HG03095 (cell line): ENCODE measurements at regions not wholly inside any gene's neighbourhood (a gene's known extent, or its start where the extent isn't known, plus 50 kb on each side); places are given as distances from the start of the nearest gene placed in this dataset.

Experiments used
- ATAC-seq: cut with Tn5 transposase; IDR thresholded peaks from one replicate; pipeline ENCODE4 v1.9.1; 2021; ENCODE audit warnings: moderate library complexity; ENCODE audit not compliant: unreplicated experiment

DNA sequence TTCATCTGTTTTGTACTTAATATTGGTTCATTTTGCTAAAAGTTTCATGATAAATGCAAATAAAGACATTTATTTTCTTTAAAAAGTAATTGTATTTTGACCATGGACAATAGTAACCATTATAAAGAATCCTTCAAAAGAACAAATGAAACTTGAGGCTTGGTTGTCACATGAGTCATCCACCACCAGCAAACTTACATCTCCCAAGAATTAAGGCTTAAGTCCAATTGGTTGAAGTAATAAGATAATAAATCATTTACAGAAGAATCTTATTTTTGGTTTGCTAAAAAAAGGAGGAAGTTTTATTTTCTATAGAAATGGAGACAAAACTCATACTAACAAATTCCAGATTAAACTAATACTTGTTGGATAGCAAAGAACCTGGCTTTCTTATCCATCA, 84.8 kb upstream of the KITLG start:
- ATAC-seq: no peak

DNA sequence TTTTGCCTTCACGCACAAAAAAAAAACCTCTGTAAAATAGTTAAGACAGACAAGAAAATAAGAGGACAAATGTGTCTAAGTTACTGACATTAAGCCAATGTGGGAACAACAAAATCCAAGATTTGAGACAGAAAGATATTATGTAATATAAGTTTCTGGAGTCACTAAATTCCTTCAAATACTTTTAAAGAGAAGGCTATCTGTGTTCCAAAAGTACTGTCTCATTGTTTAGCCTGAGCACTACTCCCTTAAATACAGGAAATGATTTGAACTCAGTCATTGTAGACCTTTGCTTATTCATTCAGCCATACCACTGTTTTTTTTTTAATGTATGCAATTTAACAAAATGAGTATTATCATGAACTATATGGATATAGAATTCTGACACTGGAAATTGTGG, 82.7 kb upstream of the KITLG start:
- ATAC-seq: no peak

DNA sequence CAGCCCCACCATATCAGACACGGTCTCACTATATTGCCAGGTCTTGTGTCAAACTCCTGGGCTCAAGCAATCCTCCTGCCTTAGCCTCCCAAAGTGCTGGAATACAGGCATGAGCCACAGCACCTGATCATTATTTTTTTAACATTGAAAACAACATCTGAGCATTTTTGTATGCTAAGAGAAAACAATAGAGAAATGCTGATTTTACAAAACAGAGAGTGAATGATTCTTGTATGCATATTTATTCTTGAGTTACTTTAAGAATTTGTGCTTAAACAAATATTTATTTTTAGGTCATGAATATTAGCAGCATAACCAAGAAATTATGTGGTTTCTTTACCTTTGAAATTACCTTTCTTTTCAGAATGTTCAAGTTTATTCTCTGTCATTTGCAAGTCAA, 81.8 kb upstream of the KITLG start:
- no peak for ATAC-seq

DNA sequence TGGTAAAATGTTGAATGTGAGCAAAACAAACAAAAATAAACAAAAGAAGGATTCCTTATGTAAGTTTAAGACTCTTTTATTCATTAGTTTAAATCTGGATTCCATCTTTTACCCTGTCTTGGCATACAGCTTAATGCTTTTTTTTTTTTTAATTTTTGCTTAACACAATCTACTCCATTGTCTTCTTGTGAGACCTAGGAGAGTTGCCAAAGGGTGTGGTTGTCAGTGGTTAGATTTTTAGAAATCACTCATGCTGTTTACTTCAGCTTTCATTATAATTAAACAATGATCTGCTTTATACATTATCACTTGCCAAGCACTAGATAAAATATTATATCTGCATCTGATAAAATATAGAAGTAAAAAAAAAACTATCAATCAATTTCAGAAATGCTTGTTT, 77.7 kb upstream of the KITLG start:
- ATAC-seq: no peak

DNA sequence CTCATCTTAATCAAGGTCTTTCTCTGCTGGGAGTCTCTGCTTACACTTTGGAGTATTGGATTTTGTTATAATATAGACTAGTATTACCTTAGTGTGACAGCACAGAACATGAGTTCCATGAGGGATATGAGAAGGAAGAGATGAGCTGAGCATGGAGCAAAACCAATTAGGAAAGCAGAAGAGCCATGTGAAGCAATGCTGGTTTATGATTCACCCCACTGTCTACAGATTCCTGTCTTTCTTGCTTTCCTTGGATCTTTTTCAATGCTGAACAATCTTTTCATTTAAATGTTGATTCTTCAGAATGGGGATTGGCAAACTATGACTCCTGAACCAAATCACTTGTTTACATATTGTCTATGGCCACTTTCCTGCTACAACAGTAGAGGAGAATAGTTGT, 70.4 kb upstream of the KITLG start:
- ATAC-seq: no peak

DNA sequence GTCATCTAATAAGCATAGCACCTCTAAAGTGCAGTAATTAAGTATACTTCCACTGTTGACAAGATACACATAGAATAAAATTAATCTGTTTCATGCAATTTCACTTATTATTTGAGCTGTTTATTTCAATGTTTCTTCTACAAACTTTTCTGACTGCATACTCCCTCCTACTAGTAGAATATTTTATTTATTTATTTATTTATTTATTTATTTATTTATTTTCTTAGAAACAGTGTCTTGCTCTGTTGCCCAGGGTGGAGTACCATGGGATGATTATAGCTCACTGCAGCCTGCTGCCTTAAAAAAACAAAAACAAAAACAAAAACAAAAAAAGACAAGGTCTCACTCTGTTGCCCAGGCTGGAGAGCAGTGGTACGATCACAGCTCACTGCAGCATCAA, 68.4 kb upstream of the KITLG start:
- no peak for ATAC-seq

DNA sequence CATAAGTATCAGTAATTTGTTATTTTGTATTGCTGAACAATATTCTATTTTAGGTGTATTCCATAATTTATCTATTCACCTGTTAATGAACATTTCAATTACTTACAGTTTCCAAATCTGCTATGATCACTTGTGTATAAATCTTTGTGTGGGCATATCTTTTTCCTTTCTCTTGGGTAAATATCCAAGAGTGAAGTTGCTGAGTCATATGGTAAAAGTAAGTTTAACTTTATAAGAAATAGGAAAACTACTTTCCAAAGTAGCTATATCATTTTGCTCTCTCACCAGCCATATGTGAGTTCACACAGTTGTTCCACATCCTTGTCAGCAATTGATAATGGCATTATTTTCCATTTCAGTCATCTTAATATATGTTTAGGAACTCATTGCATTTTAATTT, 66.6 kb upstream of the KITLG start:
- no peak for ATAC-seq

DNA sequence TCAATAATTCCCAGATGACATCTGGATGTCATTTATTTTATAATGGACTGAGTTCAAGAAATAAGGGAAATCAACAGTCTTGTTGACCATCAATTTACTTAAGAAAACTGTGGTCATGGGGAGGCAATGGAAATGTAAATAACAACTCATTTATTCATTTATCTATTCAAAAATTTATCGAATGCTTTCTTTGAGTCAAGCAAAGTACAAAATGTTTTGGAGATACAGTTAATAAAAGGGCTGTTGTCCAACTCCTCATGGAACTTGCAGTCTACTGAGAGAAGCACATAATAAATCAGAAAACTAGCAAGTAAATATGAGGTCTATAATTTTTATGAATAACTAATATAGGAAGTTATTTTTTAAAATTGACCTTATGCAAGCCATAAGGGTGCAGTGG, 65.5 kb upstream of the KITLG start:
- ATAC-seq: no peak

DNA sequence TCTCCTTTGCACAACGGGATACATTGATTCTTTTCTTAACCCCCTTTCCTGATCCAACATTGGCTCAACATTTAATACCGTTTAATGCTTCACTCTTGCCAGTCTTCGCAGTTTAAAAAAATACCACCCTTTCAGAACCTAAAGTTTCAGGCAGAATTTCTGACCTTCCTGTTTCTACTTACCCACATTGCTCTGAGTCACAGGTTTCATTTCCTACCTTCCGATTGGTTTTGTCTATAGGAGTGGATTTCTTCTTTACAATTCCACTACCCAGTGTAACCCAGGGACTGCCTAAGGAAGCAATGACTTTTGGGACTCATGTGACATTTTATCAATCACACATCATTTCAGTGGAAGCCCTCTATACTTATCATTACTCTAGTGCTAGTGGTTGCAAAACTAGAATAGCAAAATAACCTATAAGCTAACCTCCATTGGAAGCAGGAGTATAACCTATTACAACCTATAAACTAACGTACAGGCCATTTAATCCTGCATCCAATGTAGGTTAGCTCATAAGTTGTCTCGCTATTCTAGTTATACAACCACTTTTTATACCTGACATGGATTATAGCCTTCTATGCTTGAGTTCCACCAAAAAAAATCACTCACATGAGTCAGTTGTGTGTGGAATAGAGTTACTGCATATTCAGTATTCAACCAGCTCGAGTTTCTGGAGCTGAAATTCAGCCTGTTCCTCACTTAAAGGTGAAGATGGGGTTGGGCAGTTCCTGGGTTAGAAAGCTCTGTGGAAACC, 64.9 kb upstream of the KITLG start:
- ATAC-seq: no peak

DNA sequence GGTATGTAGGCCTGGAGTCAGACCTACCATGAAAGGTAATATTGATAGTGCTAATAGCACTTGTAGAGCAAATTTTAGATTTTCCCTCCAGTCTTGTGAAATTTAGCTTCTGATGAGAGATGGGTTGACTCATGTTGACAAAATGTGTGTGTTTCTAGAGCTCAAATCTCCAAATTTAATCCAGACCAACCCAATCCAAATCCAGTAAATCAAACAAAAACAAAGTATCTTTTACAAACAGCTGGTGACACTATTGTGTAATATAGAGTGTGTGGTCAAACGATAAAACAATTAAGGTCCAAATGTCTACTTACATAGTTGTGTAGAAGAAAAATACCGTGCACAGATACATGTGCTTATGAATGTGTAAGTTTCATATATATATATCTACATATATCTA, 63.4 kb upstream of the KITLG start:
- ATAC-seq: no peak

DNA sequence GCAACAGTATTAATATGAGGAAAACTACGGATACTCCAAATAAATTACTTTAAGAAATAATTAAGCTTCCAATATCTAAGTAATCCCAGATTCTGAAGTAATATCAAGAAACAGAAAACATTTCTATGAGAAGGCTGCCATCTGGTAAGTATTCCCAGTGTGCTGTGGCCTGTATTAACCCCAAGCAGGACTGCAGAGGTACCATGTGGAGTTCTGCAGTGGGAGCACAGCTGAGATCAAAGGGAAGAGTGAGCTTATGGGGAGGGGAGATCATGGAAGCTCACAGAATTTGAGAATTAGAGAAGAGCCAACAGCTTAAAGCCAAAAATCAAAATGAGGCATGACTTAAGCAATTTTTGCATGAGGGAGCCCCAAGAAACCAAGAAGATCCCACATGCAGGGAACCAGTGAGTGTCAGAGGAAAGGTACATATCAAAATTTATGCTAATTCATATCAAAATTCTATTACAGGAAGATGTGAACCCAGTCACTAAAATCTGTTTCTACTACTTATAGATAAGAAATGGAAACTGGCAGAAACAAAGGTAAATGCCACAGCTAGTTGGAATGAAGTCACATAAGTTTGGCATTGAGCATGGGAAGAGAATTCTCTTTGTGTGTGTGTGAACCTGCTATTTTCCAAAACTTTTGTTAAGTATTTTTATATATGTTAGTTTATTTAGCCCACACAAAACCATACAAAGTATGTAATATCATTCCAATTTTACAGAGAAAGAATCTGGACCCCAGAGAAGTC, 62.6 kb upstream of the KITLG start:
- no peak for ATAC-seq

DNA sequence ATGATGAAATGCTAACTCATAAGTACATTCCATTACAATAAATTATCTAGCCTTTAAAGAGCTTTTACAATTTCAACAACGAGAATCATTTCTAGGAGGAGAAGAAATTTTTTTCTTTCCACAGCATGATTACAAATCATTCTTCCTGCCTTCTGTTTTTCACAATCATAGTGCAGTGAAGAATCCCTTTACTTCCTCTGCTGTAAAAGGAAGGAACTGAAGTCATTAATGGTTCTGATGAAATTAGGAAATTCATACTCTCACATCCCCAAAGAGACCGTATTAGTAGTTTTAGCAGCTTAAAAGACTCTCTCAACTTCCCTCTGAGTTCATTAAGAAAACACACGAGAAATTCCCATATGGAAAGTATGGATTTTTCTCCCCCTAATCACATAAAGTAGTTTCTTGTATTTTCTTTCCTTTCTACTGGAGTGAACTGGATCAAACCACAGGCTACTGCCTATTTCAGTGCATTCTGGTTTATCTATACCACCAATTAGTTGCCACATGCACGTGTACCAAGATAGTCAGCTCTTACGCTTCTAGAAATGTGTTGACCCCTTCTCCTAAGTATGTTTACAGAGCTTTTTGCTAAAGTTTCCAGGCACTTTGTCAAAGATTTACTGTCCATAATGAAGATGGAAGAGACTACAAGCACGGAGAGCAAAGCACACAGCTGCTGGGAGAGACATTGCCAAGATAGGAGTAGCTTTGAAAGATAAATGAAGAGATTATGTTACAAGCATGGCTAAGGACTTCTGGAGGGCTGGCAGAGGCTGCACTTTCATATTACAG, 58.9 kb upstream of the KITLG start:
- no peak for ATAC-seq

DNA sequence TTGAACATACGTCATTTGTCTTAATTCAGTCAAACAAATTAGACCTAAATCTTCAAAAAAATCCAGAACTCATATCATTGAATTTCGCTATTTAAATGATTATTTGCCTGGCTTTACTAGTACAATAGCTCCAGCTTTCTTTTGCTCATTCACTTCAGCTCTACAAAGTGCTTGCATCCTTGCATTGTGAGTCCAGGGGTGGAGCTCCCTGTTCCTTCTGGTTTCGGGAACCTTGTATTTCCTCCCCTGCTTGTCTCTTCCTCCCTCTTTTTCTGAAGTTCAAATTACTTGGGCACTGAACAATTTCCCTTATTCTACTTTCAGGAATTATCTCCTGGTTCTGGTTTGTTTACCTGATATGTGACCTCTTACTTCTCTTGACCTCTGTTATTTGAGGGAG, 58.1 kb upstream of the KITLG start:
- ATAC-seq: no peak

DNA sequence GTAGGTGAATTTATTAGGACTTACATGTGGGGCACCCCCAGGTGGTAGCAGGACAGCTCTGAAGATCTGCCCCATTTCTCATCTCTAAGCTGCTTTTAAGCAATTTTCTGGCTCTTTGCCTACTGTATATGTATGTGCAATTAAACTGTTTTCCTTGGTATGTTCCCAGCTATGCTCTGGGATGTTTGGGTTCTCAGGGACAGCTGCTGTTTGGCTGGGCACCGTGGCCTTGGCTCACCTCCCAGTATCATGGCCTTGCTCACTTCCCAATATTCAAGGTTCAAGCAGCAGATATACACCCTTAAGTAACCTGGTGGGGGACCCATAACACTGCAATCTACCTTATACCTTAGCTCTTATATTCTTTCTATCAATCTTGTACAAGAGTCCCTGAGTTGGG, 53.7 kb upstream of the KITLG start:
- ATAC-seq: no peak

DNA sequence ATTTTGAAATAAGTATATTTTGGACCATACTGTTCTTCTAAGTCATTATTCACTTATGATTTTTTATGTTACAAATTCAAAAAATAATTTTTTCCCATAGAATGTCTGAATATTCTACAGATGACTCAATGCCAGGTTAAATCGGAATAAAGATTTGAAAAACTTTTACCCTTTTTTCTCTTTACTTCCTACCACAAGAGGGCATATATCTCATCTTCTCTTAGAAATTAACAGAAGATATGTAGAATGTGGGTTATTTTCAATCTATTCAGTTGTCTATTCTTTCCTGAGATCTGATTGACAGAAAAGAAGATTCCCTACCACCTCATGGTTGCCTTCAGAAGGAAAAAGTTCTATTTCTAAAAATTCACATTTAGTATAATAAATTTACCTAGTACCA, 53.0 kb upstream of the KITLG start:
- no peak for ATAC-seq

DNA sequence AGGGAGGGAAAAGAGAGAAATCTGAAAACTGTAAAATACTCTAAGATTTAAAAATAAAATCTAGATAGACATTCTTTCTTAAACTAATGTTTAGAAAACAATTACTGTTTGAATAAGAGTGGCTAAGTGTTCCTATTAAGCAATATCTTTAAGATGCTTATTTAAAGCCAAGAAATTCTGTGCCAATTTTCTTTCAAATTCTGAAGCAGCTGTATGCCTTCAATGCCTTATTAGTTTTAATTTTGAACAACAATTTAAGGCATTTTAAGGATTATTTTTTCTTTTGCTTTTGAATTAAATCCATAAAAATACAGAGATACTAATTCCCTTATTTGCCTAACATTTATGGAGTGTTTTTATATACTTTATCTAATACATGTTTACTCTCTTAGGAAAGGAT, 50.3 kb upstream of the KITLG start:
- ATAC-seq: no peak
